ENCODE measurements at regions not wholly inside any gene's neighbourhood (a gene's known extent, or its start where the extent isn't known, plus 50 kb on each side); places are given as distances from the start of the nearest gene placed in this dataset.
"Not testable (repeated sequence)": the region's sequence is repeated elsewhere in the genome, so short reads cannot be mapped to it uniquely, and the experiment has no call there.

- no peak for TF ChIP-seq CTCF (IDR thresholded peaks at IDR 0.05; ENCODE audit: control insufficient read depth, insufficient read depth, low read depth, low read length, missing control alignments)
- no peak for DNase-seq (ENCODE audit: low read depth)
- no peak overlapping the region for H3K4me3 ChIP-seq (ENCODE audit: control insufficient read depth, low read depth, low read length)
Observed at GRCh38 chr13:73169971-73170370, 111.2 kb downstream of the KLF5 start.

GRCh38 chr13:73168953-73169401, 110.2 kb downstream of the KLF5 start:
- no peak for DNase-seq (ENCODE audit: low read depth)
- TF ChIP-seq CTCF (IDR thresholded peaks at IDR 0.05; ENCODE audit: control insufficient read depth, insufficient read depth, low read depth, low read length, missing control alignments): no peak
- no peak overlapping the region for H3K4me3 ChIP-seq (ENCODE audit: control insufficient read depth, low read depth, low read length)

DNA sequence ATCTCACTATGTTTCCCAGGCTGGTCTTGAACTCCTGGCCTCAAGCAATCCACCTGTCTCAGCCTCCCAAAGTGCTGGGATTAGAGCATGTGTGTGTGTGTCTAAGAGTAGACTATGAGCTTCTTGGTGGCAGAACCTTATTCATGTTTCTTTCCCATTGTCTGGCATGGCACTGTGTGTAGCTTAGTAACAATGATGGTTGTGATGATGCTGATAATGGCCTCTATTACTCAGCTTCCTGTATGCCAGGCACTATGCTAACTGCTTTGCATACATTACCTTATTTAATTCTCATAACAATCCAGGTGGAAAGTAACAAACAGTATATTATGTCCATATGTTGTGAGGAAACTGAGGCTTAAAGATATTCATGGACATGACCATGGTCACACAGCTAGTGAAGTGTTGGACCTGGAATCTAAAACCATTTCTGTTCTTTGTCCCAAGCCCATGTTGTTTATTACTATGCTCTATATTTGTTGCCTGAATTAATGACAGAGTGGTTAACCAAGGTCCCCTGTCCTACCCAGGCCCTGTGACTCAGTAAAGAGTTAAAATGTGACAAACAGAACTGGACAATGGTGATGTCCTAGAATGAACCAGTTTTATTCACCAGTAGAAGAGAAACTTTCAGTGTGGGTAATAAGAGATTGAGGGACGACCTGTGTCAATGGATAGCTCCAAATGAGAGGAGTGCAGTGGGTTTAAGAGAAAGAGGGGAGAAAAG, 109.6 kb downstream of the KLF5 start:
- DNase-seq (ENCODE audit: low read depth): no peak
- no peak overlapping the region for H3K4me3 ChIP-seq (ENCODE audit: control insufficient read depth, low read depth, low read length)
- TF ChIP-seq CTCF (IDR thresholded peaks at IDR 0.05; ENCODE audit: control insufficient read depth, insufficient read depth, low read depth, low read length, missing control alignments): no peak

- DNase-seq (ENCODE audit: low read depth): no peak
Observed at GRCh38 chr13:73167028-73167820, 108.4 kb downstream of the KLF5 start.

DNA sequence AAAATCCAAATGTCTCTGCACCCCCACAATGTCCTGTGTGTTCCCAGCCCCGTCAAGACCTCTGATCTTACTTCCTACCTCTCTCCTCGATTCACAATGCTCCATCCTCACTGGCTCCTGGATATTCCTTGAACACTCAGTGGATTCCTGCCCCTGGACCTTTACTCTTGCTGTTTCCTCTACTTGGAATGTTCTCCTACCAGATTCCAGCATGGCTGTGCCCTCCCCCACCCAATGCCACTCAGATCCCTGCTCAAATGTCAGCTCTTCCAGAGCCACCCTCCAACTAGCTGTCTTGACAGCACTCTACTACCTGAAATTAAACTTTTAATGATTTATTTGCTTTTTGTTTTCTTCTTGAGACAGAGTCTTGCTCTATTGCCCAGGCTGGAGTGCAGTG, 107.4 kb downstream of the KLF5 start:
- no peak for DNase-seq (ENCODE audit: low read depth)
- no peak for TF ChIP-seq CTCF (IDR thresholded peaks at IDR 0.05; ENCODE audit: control insufficient read depth, insufficient read depth, low read depth, low read length, missing control alignments)

More at GRCh38 chr13:73167028-73167820, 108.4 kb downstream of the KLF5 start:
- no peak overlapping the region for H3K4me3 ChIP-seq (ENCODE audit: control insufficient read depth, low read depth, low read length)
- TF ChIP-seq CTCF (IDR thresholded peaks at IDR 0.05; ENCODE audit: control insufficient read depth, insufficient read depth, low read depth, low read length, missing control alignments): no peak

GRCh38 chr13:73162912-73163911, 104.4 kb downstream of the KLF5 start:
- no peak for TF ChIP-seq CTCF (IDR thresholded peaks at IDR 0.05; ENCODE audit: control insufficient read depth, insufficient read depth, low read depth, low read length, missing control alignments)
- DNase-seq (ENCODE audit: low read depth): no peak
- H3K4me3 ChIP-seq (ENCODE audit: control insufficient read depth, low read depth, low read length): no peak overlapping the region

More for the DNA sequence above, 107.4 kb downstream of the KLF5 start:
- no peak overlapping the region for H3K4me3 ChIP-seq (ENCODE audit: control insufficient read depth, low read depth, low read length)

DNA sequence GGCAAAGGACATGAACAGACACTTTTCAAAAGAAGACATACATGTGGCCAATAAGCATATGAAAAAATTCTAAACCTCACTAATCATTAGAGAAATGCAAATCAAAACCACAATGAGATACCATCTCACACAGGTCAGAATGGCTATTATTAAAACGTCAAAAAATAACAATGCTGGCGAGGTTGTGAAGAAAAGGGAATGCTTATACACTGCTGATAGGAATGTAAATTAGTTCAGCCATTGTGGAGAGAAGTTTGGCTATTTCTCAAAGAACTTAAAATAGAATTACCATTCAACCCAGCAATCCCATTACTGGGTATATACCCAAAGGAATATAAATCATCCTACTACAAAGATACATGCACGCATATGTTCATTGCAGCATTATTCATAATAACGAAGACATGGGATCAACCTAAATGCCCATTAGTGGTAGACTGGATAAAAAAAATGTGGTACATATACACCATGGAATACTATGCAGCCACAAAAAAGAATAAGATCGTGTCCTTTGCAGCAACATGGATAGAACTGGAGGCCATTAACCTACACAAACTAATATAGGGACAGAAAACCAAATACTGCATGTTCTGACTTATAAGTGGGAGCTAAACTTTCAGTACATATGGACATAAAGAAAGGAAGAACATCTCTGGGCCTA, 101.7 kb downstream of the KLF5 start:
- not testable (repeated sequence) for DNase-seq (ENCODE audit: low read depth); H3K4me3 ChIP-seq (ENCODE audit: control insufficient read depth, low read depth, low read length)
